ENCODE measurements at regions not wholly inside any gene's neighbourhood (a gene's known extent, or its start where the extent isn't known, plus 50 kb on each side); places are given as distances from the start of the nearest gene placed in this dataset.

- TF ChIP-seq SMC3 (conservative IDR thresholded peaks at IDR 0.05; ENCODE audit: insufficient read depth, low read depth, low read length) (no peak), ASH1L (IDR thresholded peaks at IDR 0.05; ENCODE audit: borderline replicate concordance, low read depth, partially characterized antibody) (no peak)
Observed at GRCh38 chr3:159922193-159922840, 66.3 kb upstream of the IL12A start (continued).

- Histone ChIP-seq H3K9ac (ENCODE audit: insufficient read depth in 1 of 2, low read depth in 2 of 2, low read length in 2 of 2) (no peak overlapping the region), H3K27me3 (ENCODE audit: control insufficient read depth in 2 of 2, insufficient read depth in 2 of 2, low read length in 2 of 2) (no peaks in the 10 kb centered on the region), H3K36me3 (ENCODE audit: control insufficient read depth, insufficient read depth, low read length) (no peaks in the 10 kb centered on the region), H3K79me2 (ENCODE audit: control insufficient read depth, insufficient read depth, low read length) (no peaks in the 10 kb centered on the region), H3K9me1 (ENCODE audit: control insufficient read depth, insufficient read depth, low read length) (no peaks in the 10 kb centered on the region), H3K27ac (ENCODE audit: extremely low read depth, low read depth, low read length) (no peak overlapping the region), H3K4me2 (ENCODE audit: insufficient read depth, low read length) (no peak overlapping the region), H4K20me1 (replicated peaks; ENCODE audit: control insufficient read depth, insufficient read depth, low read length) (no peaks in the 10 kb centered on the region), H3K4me1 (replicated peaks in 1 of 2; ENCODE audit: control insufficient read depth in 2 of 2, insufficient read depth in 2 of 2, low read length in 2 of 2) (no peaks in the 10 kb centered on the region), H2AFZ (ENCODE audit: low read depth, low read length) (no peak overlapping the region), H3K9me3 (replicated peaks; ENCODE audit: control insufficient read depth, insufficient read depth, low read depth, low read length) (no peaks in the 10 kb centered on the region), H3K4me3 (no peak overlapping the region)
- intact Hi-C loops (cut with micrococcal nuclease): no loop called here
- WGBS (ENCODE audit: insufficient coverage, low coverage, missing lambda C conversion rate): 0% methylated on average over 4 of the region's 4 CpGs
- BruUV-seq (replicated peaks): no TSS peak
- no peak for ATAC-seq
- in situ Hi-C loops (cut with MboI): no loop called here
- ChIA-PET CTCF (ENCODE audit: low intra/inter-chr PET ratio) (no interaction called here), POLR2A (interaction anchor here (0.5 to 1.0 kb wide), 2 partner anchors 53 to 209 kb away, joined by 3 to 4 read pairs; no protein-coding TSS in a partner anchor)
- no peak for DNase-seq (ENCODE audit: extremely low read depth in 1 of 4, low spot score in 3 of 4)
- no peak for FAIRE-seq
- no peak for TF ChIP-seq ZFX (CRISPR knock-in tag; IDR thresholded peaks at IDR 0.05)
- no peak for TF ChIP-seq HNRNPK (IDR thresholded peaks at IDR 0.05; ENCODE audit: low read depth, low read length, poor library complexity, severe bottlenecking)
- TF ChIP-seq SMAD2 (IDR thresholded peaks at IDR 0.05; ENCODE audit: low read depth, low read length): no peak
- no peak for TF ChIP-seq ZNF274 (IDR thresholded peaks at IDR 0.05; ENCODE audit: borderline replicate concordance, low read depth, low read length)
- TF ChIP-seq, protein P1, sequence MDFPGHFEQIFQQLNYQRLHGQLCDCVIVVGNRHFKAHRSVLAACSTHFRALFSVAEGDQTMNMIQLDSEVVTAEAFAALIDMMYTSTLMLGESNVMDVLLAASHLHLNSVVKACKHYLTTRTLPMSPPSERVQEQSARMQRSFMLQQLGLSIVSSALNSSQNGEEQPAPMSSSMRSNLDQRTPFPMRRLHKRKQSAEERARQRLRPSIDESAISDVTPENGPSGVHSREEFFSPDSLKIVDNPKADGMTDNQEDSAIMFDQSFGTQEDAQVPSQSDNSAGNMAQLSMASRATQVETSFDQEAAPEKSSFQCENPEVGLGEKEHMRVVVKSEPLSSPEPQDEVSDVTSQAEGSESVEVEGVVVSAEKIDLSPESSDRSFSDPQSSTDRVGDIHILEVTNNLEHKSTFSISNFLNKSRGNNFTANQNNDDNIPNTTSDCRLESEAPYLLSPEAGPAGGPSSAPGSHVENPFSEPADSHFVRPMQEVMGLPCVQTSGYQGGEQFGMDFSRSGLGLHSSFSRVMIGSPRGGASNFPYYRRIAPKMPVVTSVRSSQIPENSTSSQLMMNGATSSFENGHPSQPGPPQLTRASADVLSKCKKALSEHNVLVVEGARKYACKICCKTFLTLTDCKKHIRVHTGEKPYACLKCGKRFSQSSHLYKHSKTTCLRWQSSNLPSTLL (IDR thresholded peaks at IDR 0.05): no peak
- no peak for TF ChIP-seq ZSCAN29 (IDR thresholded peaks at IDR 0.05)
- no peak for TF ChIP-seq TGIF2 (CRISPR knock-in tag; IDR thresholded peaks at IDR 0.05)
- no peak for TF ChIP-seq ZNF695 (CRISPR knock-in tag; IDR thresholded peaks at IDR 0.05)
- TF ChIP-seq ASH1L (IDR thresholded peaks at IDR 0.05; ENCODE audit: borderline replicate concordance, low read depth, partially characterized antibody): no peak
Observed at GRCh38 chr3:159922861-159923312, 65.7 kb upstream of the IL12A start.
